ENCODE measurements at regions not wholly inside any gene's neighbourhood (a gene's known extent, or its start where the extent isn't known, plus 50 kb on each side); places are given as distances from the start of the nearest gene placed in this dataset.
A peak's percentile ranks its signal among the peaks of the same experiment; 100 is the strongest.
"Not testable (repeated sequence)": the region's sequence is repeated elsewhere in the genome, so short reads cannot be mapped to it uniquely, and the experiment has no call there.

DNA sequence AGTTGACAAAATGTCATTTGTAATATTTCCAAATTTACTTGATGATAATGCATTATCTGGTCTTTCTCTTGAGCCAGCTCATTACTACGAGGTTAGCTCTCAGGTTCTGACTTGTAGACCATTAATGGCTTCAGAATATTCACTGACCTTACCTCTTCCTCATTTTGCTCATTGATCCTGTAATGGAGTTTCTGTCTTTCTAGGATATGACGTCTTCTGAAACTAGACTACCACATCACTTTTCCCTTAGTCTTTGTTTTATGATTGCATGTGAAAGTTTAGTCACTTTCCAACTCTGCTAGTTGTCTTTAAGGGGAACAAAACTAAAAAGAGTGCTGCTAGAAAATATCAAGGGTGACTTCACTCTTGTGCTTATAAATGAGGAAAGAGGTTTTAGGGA, 697.6 kb downstream of the JRKL start:
- Histone ChIP-seq H3K79me2 (ENCODE audit: low read length) (no peaks in the 10 kb centered on the region), H3K9ac (ENCODE audit: low read length) (no peak overlapping the region), H3K4me2 (ENCODE audit: low read length) (no peak overlapping the region), H4K20me1 (ENCODE audit: insufficient read depth, low read length) (no peaks in the 10 kb centered on the region), H3K4me3 (ENCODE audit: low read length) (no peak overlapping the region), H2AFZ (ENCODE audit: low read depth, low read length) (no peak overlapping the region), H3K9me3 (ENCODE audit: insufficient read depth, low read length) (no peaks in the 10 kb centered on the region), H3K27ac (ENCODE audit: low read length) (no peak overlapping the region), H3K36me3 (replicated peaks; ENCODE audit: low read depth, low read length) (no peaks in the 10 kb centered on the region), H3K4me1 (ENCODE audit: low read length) (peaks cover 3% of the 10 kb centered on the region; the same call in 1 of the 2 replicates), H3K27me3 (ENCODE audit: low read depth, low read length) (no peaks in the 10 kb centered on the region)
- TF ChIP-seq, protein P1, sequence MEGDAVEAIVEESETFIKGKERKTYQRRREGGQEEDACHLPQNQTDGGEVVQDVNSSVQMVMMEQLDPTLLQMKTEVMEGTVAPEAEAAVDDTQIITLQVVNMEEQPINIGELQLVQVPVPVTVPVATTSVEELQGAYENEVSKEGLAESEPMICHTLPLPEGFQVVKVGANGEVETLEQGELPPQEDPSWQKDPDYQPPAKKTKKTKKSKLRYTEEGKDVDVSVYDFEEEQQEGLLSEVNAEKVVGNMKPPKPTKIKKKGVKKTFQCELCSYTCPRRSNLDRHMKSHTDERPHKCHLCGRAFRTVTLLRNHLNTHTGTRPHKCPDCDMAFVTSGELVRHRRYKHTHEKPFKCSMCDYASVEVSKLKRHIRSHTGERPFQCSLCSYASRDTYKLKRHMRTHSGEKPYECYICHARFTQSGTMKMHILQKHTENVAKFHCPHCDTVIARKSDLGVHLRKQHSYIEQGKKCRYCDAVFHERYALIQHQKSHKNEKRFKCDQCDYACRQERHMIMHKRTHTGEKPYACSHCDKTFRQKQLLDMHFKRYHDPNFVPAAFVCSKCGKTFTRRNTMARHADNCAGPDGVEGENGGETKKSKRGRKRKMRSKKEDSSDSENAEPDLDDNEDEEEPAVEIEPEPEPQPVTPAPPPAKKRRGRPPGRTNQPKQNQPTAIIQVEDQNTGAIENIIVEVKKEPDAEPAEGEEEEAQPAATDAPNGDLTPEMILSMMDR (IDR thresholded peaks at IDR 0.05; ENCODE audit: low read depth, low read length) = no peak
- TF ChIP-seq EZH2phosphoT487 (IDR thresholded peaks at IDR 0.05; ENCODE audit: low read depth) = no peak

DNA sequence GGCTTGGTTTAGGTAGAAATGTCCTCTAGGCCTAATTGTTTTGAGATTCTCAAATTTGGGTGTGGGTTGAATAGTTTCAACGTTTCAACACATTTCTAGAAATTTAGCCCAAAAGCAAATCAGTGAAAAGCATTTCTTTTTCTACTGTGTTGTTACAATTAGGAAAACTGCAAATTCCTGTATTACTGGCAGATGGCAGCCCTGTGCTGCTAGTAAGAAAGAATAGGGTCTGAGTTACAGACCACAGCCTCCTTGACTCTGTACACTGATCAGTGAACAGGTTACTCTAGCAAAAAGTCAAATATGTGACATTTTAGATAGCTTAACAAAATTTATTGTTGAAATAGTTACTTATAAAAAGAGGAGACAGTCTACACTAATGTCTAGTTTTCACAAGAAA, 703.0 kb downstream of the JRKL start:
- Histone ChIP-seq H3K4me1 (ENCODE audit: low read length) (no peaks in the 10 kb centered on the region), H3K27ac (ENCODE audit: low read length) (no peak overlapping the region), H3K79me2 (ENCODE audit: low read length) (no peaks in the 10 kb centered on the region), H3K36me3 (replicated peaks; ENCODE audit: low read depth, low read length) (no peaks in the 10 kb centered on the region), H3K4me3 (ENCODE audit: low read length) (no peak overlapping the region), H4K20me1 (ENCODE audit: insufficient read depth, low read length) (no peaks in the 10 kb centered on the region), H2AFZ (ENCODE audit: low read depth, low read length) (no peak overlapping the region), H3K9me3 (ENCODE audit: insufficient read depth, low read length) (no peaks in the 10 kb centered on the region), H3K27me3 (ENCODE audit: low read depth, low read length) (no peaks in the 10 kb centered on the region), H3K9ac (ENCODE audit: low read length) (no peak overlapping the region), H3K4me2 (ENCODE audit: low read length) (no peak overlapping the region)
- TF ChIP-seq, protein P1 (IDR thresholded peaks at IDR 0.05; ENCODE audit: low read depth, low read length) = peak; percentile 49
- no peak for TF ChIP-seq EZH2phosphoT487 (IDR thresholded peaks at IDR 0.05; ENCODE audit: low read depth)

DNA sequence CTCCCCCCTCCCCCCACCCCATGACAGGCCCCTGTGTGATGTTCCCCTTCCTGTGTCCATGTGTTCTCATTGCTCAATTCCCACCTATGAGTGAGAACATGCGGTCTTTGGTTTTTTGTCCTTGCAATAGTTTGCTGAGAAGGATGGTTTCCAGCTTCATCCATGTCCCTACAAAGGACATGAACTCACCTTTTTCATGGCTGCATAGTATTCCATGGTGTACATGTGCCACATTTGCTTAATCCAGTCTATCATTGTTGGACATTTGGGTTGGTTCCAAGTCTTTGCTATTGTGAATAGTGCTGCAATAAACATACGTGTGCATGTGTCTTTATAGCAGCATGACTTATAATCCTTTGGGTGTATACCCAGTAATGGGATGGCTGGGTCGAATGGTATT, 712.4 kb downstream of the JRKL start:
- not testable (repeated sequence) for H3K9me3 ChIP-seq (ENCODE audit: insufficient read depth, low read length); H3K27ac ChIP-seq (ENCODE audit: low read length)

DNA sequence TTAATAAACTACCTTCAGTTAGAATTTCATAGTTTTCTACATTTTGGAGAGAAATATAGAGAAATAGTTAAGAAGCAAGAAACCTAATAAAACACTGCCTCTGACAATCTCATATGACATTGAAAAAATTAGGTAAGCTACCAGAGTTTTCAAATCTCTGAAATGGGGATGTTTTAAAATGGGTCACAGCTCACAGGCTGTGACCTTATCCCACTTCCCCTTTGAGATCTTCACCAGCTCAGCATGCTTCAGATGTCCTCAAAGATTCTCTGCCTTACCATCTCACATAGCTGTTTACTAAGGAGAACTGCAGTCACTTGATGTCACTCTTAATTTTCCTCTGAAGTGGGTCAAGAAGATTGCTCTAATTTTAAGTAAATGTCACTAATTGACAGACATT, 717.8 kb downstream of the JRKL start:
- Histone ChIP-seq H2AFZ (ENCODE audit: low read depth, low read length) (no peak overlapping the region), H3K79me2 (ENCODE audit: low read length) (no peaks in the 10 kb centered on the region), H3K9me3 (ENCODE audit: insufficient read depth, low read length) (no peaks in the 10 kb centered on the region), H3K9ac (ENCODE audit: low read length) (no peak overlapping the region), H3K27ac (ENCODE audit: low read length) (no peak overlapping the region; the same call in 1 of the 2 replicates), H3K4me2 (ENCODE audit: low read length) (no peak overlapping the region), H3K36me3 (replicated peaks; ENCODE audit: low read depth, low read length) (no peaks in the 10 kb centered on the region), H4K20me1 (ENCODE audit: insufficient read depth, low read length) (no peaks in the 10 kb centered on the region), H3K27me3 (ENCODE audit: low read depth, low read length) (no peaks in the 10 kb centered on the region), H3K4me1 (ENCODE audit: low read length) (peaks cover 12% of the 10 kb centered on the region), H3K4me3 (ENCODE audit: low read length) (no peak overlapping the region)
- TF ChIP-seq EZH2phosphoT487 (IDR thresholded peaks at IDR 0.05; ENCODE audit: low read depth) = no peak
- TF ChIP-seq, protein P1 (IDR thresholded peaks at IDR 0.05; ENCODE audit: low read depth, low read length) = no peak

More for the DNA sequence above, 712.4 kb downstream of the JRKL start:
- H4K20me1 ChIP-seq (ENCODE audit: insufficient read depth, low read length); H3K4me3 ChIP-seq (ENCODE audit: low read length); H3K4me2 ChIP-seq (ENCODE audit: low read length); H3K36me3 ChIP-seq (replicated peaks; ENCODE audit: low read depth, low read length); H2AFZ ChIP-seq (ENCODE audit: low read depth, low read length); H3K27me3 ChIP-seq (ENCODE audit: low read depth, low read length); H3K9ac ChIP-seq (ENCODE audit: low read length); H3K79me2 ChIP-seq (ENCODE audit: low read length); H3K4me1 ChIP-seq (ENCODE audit: low read length): not testable (repeated sequence)

DNA sequence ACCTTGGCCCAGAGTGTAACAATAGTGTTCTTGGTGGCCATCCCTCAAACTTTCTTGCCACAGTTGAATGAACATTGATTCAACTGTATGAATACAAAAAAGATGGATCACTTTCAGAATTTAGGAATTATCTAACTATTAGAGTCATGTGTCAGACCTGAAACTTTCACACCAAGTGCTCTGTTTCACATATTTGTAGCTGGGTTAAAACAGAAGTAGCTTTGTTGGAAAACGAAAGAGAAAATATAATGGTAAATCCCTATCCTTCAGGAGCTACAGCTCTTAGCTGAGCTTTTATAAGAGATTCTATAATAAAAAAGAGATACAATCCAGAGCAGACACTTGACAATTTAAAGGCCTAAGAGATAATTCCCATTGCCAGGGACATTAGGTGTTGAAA, 719.3 kb downstream of the JRKL start:
- no peak overlapping the region for H2AFZ ChIP-seq (ENCODE audit: low read depth, low read length)
- H3K4me3 ChIP-seq (ENCODE audit: low read length) = no peak overlapping the region
- H3K9me3 ChIP-seq (ENCODE audit: insufficient read depth, low read length) = no peaks in the 10 kb centered on the region
- TF ChIP-seq EZH2phosphoT487 (IDR thresholded peaks at IDR 0.05; ENCODE audit: low read depth) = no peak
- TF ChIP-seq, protein P1 (IDR thresholded peaks at IDR 0.05; ENCODE audit: low read depth, low read length) = no peak
- no peaks in the 10 kb centered on the region for H4K20me1 ChIP-seq (ENCODE audit: insufficient read depth, low read length)
- H3K4me1 ChIP-seq (ENCODE audit: low read length) = peaks cover 12% of the 10 kb centered on the region
- no peak overlapping the region for H3K27ac ChIP-seq (ENCODE audit: low read length)
- no peaks in the 10 kb centered on the region for H3K36me3 ChIP-seq (replicated peaks; ENCODE audit: low read depth, low read length)
- no peak overlapping the region for H3K9ac ChIP-seq (ENCODE audit: low read length)
- H3K79me2 ChIP-seq (ENCODE audit: low read length) = no peaks in the 10 kb centered on the region
- no peak overlapping the region for H3K4me2 ChIP-seq (ENCODE audit: low read length)
- H3K27me3 ChIP-seq (ENCODE audit: low read depth, low read length) = no peaks in the 10 kb centered on the region

Measured in OCI-LY3 (cell line).